AG04450 (cell line): ENCODE measurements at regions not wholly inside any gene's neighbourhood (a gene's known extent, or its start where the extent isn't known, plus 50 kb on each side); places are given as distances from the start of the nearest gene placed in this dataset.

Experiments
- CTCF ChIA-PET: fragments of 300-600, 350-600 bp; formaldehyde crosslinking; extraction: SDS; loops from one replicate; lab custom pipeline; 2022; ENCODE audit warnings: antibody characterized with exemption, inconsistent platforms; lab: Charles Lee
- POLR2A ChIA-PET: fragments of 350-600 bp; formaldehyde crosslinking; extraction: SDS; loops from one replicate; lab custom pipeline; 2021; ENCODE audit warnings: antibody characterized with exemption, inconsistent platforms; lab: Yijun Ruan, JAX
- DNase-seq: peaks from one replicate; pipeline ENCODE4 v3.0.0-alpha.2; 2011; ENCODE audit warnings: low read depth, low spot score
- H3K27ac ChIP-seq: one replicate; pipeline ENCODE4 v1.5.1; 2012; ENCODE audit warnings: low read depth, low read length, control low read depth
- H3K27me3 ChIP-seq: one replicate; pipeline ENCODE4 v1.6.0; 2012; ENCODE audit warnings: low read length; ENCODE audit not compliant: control insufficient read depth, insufficient read depth
- H3K4me3 ChIP-seq: 2 replicates; pipeline ENCODE4 v1.5.1; 2011; ENCODE audit warnings: mild to moderate bottlenecking, low read depth, low read length, control low read depth
- H3K9me3 ChIP-seq: 2 replicates; pipeline ENCODE4 v1.5.1; 2012; ENCODE audit warnings: low read length; ENCODE audit not compliant: control insufficient read depth, insufficient read depth
- TF ChIP-seq, protein P1 (sequence below): IDR thresholded peaks from 2 replicates; pipeline ENCODE4 v1.5.1; 2011; ENCODE audit warnings: low read depth, low read length, control low read depth, inconsistent platforms

DNA sequence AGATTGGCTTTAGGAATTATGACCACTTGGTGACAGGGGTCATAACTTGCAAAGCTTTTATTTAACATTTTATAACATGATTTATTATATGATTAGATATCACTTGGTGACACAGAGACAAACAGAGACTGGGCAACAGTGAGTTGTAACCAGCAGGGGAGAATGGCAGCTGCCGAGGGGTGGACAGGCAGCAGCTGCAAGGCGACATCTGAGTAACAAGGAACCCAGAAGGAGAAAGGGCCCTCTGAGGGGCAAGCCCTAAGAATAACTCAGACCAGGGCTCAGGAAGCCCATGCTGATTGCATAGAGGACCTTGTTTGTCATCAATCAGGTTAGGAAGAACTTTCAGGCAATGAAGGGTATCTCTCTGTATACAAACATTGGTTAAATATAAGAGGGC, 339.9 kb upstream of the SOX11 start:
- Histone ChIP-seq H3K27ac (no peak overlapping the region), H3K27me3 (no peaks in the 10 kb centered on the region), H3K4me3 (no peak overlapping the region), H3K9me3 (peaks cover 13% of the 10 kb centered on the region)
- TF ChIP-seq, protein P1, sequence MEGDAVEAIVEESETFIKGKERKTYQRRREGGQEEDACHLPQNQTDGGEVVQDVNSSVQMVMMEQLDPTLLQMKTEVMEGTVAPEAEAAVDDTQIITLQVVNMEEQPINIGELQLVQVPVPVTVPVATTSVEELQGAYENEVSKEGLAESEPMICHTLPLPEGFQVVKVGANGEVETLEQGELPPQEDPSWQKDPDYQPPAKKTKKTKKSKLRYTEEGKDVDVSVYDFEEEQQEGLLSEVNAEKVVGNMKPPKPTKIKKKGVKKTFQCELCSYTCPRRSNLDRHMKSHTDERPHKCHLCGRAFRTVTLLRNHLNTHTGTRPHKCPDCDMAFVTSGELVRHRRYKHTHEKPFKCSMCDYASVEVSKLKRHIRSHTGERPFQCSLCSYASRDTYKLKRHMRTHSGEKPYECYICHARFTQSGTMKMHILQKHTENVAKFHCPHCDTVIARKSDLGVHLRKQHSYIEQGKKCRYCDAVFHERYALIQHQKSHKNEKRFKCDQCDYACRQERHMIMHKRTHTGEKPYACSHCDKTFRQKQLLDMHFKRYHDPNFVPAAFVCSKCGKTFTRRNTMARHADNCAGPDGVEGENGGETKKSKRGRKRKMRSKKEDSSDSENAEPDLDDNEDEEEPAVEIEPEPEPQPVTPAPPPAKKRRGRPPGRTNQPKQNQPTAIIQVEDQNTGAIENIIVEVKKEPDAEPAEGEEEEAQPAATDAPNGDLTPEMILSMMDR, result no peak
- POLR2A ChIA-PET, result no interaction called here
- CTCF ChIA-PET, result no interaction called here
- DNase-seq, result no peak

DNA sequence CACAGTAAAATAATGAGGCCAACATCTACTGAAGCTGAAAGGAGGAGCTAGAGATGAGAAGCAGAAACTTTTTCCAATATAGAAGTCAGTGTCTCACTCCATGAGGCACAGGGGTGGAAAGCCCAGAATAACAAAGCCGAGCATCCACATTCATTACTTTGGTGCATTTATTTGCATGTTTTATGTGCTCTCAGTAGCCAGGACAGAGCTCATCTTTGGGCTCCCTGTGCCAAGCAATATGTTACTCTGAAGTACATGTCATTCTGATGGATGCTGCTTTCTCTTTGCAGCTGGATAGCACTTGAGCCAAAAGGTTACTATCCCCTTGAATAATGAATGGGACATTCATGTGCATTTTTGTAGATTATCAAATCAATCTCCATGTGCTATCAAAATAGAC, 338.6 kb upstream of the SOX11 start:
- TF ChIP-seq, protein P1, result no peak
- peaks cover 13% of the 10 kb centered on the region for H3K9me3 ChIP-seq
- H3K27ac ChIP-seq, result no peak overlapping the region
- ChIA-PET POLR2A (no interaction called here), CTCF (interaction anchor here (0.6 kb wide), 1 partner anchor 341 kb away, joined by 4 read pairs; no protein-coding TSS in a partner anchor)
- H3K4me3 ChIP-seq, result no peak overlapping the region
- DNase-seq, result no peak
- H3K27me3 ChIP-seq, result no peaks in the 10 kb centered on the region

DNA sequence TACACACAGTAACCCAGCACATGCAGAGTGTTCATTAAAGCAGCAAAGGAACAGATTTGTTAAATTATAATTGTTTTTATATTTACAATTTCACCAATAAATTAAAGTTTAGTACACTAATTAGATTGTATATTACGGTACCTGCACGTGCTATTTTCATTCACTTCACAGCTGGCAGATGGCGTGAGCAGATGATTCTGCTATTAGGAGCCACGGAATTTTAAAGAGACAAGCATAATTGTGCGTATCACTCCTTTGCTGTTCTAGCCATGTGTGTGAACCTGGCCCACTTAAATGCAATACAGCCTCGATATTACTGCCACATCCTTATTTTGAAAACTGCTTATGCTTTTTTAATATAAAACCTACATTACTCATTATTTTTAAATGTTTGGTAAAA, 332.8 kb upstream of the SOX11 start:
- ChIA-PET POLR2A (no interaction called here), CTCF (no interaction called here)
- Histone ChIP-seq H3K9me3 (peaks cover 4% of the 10 kb centered on the region; the same call in 1 of the 2 replicates), H3K4me3 (no peak overlapping the region), H3K27ac (no peak overlapping the region), H3K27me3 (no peaks in the 10 kb centered on the region)
- DNase-seq, result no peak
- TF ChIP-seq, protein P1, result no peak

DNA sequence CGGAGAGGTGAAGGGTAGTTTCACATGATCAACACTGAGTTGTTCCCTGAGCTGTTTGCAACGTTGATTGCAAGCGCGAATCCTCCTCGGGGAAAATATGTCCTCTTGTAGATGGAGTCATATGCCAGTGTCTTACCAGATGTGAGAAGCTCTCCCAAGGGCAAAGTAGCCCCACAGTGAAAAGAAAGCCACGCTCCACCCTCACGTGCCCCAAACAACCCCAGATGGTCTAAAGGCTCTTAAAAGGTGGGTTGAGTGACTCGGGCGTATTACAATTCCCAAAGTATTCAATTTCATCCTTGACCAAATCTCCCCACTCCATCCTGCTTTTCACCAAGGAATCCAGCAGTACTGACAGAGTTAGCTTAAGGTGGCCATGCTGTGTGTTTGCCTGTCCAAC, 332.1 kb upstream of the SOX11 start:
- Histone ChIP-seq H3K27me3 (no peaks in the 10 kb centered on the region), H3K9me3 (peaks cover 4% of the 10 kb centered on the region; the same call in 1 of the 2 replicates), H3K27ac (no peak overlapping the region), H3K4me3 (no peak overlapping the region)
- ChIA-PET POLR2A (no interaction called here), CTCF (no interaction called here)
- no peak for DNase-seq
- TF ChIP-seq, protein P1, result no peak

DNA sequence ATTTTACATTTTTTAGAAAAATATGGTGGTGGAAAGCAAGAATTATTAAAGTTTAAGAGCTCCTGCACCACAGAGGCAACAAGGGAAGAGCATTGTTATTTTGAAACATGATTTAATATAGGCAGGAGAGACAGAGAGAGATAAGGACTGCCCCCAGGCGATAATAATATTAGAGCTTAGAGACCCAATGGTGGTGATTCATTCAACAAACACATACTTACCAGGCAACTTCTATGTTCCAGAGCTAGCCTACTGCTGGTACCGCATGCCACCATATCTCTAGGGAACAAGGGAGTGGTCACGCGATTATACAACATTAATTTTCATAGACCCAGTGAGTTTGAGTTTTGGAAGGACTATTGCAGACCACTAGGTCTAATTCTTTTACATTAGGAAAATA, 327.8 kb upstream of the SOX11 start:
- Histone ChIP-seq H3K9me3 (peaks cover 3% of the 10 kb centered on the region; the same call in 1 of the 2 replicates), H3K27ac (no peak overlapping the region), H3K4me3 (no peak overlapping the region), H3K27me3 (no peaks in the 10 kb centered on the region)
- TF ChIP-seq, protein P1, result no peak
- DNase-seq, result no peak
- POLR2A ChIA-PET, result no interaction called here
- CTCF ChIA-PET, result no interaction called here
